GM18861 (cell line): ENCODE measurements at regions not wholly inside any gene's neighbourhood (a gene's known extent, or its start where the extent isn't known, plus 50 kb on each side); places are given as distances from the start of the nearest gene placed in this dataset.

Experiments
- ATAC-seq: cut with Tn5 transposase; IDR thresholded peaks from one replicate; pipeline ENCODE4 v1.9.1; 2021; ENCODE audit not compliant: unreplicated experiment

DNA sequence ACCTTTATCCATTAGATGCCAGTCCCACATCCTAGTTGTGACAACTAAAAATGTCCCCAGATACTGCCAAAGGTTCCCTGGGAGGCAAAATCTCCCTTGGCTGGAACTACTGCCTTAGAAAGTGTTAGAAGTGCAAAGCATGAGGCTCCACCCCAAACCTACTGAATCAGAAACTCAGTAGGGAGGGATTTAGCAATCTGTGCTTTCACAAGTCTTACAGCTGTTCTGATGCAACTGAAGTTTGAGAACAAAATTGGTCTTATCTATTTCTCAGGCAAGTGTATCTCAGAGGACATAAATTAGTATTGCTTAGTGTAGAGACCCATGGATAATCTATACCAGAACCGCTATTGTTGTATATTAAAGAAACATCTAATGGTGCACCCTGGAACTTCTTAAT, 70.2 kb downstream of the CLDN1 start:
- no peak for ATAC-seq

DNA sequence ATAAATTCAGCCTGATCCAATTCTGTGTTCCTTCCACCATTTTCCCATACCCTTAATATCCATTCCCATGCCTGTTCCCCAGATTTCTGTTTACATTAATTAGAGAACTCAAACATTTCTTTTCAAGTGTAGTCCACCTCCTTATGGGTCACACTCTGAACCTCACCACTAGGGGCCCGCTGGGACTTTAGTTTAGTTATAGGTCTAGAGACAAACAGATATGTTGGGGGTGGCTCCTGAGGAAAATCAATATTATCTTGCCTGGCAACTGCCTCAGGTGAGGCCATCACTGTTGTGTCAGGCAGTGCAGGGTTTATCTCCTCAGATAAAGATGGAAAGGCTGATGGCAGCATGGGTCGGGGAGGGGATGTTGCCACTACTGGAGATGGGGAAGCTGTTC, 72.8 kb downstream of the CLDN1 start:
- no peak for ATAC-seq

DNA sequence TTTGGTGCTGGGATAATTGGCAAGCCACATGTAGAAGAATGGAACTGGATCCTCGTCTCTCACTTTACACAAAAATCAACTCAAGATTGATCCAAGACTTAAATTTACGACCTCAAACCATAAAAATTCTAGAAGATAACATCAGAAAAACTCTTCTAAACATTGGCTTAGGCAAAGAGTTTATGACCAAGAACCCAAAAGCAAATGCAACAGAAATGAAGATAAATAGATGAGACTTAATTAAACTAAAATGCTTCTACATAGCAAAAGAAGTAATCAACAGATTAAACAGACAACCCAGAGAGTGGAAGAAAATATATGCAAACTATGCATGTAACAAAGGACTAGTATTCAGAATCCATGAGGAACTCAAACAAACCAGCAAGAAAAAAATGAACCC, 80.1 kb downstream of the CLDN1 start:
- no peak for ATAC-seq

DNA sequence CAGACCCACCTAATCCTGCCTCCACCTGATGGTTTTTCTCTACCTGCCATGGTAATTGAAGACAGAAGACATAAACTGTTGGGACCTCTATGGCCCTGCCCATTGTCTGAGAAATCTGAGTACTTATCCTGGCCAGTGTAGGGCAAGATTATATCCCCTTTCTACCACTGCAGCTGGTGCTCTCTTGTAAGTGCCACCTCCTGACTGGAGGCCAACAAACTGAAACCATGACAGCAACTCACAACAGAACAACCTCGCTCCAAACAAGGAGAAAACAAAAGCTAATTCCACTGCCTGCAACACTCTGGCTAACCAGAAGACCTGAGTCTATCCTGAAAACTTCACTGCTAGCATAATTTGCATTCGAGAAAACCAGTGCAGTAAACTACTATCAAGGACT, 82.9 kb downstream of the CLDN1 start:
- ATAC-seq, result no peak

DNA sequence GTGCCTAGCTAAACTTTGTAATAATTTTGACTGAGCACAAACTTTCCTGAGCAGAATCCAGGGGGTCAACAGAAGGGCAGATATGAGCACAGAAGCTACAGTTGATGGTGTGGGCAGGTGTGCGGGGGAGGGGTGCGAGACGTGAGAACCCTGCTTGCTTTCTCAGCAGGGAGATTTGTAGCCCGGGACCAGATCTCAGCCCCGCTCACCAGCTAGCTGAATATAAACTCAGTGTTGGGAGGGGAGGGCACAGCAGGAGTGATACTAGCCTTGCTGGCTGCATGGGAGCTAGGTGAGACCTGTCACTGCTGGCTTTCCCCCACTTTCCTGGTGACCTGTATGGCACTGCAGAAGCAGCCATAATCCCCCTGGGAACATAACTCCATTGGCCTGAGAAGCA, 83.4 kb downstream of the CLDN1 start:
- ATAC-seq, result no peak

DNA sequence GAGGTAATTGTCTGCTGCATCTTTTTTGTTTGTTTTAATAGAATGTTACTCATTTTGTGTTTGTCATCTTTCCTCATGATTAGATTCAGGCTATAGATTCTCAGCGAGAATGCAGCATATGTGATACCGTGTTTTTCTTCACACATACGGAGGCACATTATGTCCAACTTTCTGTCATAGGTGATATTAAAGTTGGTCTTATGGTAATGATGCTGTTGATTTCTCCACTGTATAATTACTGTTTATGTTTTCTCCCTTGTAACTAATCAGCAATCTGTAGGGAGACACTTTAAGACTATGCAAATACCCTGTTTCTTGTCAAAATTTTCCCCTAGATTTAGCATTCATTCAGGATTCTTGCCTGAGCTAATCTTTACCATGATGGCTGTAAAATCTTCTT, 87.6 kb downstream of the CLDN1 start:
- no peak for ATAC-seq

DNA sequence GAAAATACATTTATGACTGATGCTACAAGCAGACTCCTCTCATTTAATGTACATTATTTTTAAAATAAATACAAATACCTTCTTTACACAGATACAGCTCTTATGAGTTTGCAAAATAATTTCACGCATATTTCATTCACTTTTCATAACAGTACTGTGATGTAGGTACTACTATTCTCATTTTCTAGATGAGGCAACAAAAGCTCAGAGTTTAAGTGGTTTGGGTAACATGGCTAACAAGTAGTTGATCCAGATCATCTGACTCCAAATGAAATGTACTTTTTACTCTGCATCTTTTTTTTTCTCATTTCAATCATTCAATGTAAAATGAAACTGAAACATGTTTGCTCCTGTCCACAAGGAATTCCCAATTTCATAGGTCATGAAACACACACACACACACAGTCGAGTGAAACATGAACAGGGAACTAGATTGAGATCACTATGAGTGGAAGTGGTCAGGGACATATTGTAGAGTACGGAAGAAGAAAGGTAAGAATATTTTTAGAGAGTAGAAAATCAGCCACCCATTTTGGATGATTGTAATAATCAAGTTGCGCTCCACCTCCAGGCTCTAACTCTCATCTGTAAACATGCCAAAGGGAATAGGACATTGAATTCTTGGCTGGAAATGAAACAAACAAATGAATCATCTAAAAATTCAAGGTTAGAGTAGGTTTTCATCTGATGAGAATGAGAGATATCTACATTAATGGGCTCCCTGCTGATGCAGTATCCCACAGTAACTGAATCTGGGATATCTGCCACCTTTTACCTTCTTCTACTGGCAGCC, 92.4 kb downstream of the CLDN1 start:
- ATAC-seq, result no peak

DNA sequence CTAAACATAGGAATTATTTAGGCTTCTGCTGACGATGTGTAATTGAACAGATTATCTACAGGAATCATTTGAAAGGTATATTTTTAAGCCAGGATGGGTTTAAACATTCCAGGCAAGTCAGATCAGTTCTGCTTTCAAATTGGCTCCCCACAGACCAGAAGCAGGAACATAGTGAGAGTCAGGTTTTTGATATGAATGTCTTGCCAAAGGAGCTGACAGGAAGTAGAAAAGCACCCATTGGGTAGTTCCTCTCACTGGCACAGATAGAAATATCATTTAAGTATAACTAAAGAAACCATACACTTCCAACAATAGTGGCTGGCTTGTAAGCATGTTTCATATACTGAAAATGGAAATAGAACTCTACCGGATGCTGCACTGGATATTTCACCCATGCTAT, 95.2 kb downstream of the CLDN1 start:
- no peak for ATAC-seq

DNA sequence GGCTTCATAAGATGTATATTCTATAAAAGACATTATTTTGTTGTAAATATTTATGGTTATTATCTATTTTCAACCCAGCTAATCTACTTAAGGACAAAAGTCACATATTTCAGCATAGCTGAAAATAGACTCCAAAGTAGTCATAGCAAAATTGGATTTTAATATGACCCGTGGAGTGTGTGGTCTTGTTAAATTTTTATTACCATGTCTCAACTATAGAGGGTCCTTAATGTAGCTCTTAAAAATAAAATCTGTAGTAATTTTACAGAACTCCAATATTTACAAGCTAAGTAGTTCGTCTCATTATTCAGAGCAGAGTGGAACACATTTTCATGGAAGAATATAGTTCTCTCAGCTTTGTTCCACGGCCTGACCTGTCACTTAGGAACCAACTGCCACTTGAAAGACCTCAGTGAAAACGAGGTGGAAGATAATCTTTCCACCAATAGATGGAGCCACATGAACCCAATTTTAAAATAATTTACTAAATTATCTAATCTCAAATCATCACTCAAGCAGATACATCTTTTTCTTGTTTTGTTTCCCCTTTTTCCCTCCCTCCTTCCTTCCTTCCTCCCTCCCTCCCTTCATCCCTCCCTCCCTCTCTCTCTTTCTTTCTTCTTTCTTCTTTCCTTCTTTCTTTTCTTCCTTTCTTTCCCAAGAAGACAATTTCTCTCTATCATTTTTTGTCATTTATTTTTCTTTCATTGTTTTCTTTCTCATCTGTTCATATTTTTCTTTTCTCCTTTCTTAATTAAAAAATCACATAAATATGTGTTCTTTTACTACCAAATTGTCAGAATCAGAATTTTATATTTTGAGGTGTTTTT, 97.2 kb downstream of the CLDN1 start:
- ATAC-seq, result peak; percentile 50

DNA sequence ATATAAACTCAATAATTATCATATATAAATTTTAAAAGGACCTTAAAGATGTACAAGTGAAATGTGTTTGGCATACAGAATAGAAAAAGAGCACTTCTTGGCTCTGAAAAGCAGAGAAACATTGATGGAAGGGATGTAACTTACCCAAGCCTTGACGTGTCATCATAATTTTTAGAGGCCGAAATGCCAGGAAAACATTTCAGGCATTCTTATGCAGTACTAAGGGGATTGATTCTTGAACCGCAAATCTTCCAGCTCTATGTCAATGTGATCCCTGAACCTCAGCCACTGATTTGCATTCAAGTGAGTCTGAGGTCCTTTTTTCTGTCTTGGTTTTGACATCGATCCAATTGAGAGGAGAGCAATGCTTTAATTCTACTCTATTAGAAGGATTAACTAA, 97.8 kb downstream of the CLDN1 start:
- ATAC-seq, result no peak

DNA sequence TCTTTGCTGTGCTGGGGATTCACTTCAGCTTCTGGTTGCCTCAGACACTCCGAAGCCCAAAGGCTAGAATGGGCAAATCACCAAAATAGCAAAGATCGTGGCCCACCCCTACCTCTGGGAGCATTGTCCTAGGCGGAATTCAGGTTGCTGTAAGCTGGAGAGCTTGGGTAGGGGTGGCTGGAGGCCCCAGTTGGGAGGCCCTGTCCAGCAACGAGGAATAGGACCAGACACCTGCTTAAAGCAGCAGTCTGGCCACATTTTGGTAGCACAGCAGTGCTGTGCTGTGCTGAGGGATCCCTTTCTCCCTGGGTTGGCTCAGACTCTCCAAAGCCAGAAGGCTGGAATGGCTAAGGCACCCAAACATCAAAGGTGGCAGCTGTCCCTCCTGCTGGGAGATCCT, 99.3 kb downstream of the CLDN1 start:
- ATAC-seq, result no peak

DNA sequence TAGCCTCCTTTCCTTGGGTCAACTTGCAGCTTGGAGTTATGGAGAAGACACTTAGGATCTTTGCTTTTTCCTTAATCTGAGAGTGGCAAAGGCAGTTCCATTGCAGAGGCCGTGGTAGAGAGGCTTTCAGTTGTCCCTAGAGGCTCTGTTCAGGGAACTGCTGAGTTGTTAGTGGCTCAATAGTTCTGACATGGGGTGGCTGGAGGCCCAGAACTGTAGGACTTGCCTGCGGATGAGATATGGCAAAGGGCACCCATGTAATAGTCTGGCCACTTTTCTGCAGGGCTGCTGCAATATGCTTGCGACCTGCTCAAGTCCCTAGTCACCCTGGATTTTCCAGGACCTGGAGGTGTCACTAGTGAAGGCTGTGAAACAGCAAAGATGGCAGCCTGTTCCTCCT, 99.9 kb downstream of the CLDN1 start:
- no peak for ATAC-seq

DNA sequence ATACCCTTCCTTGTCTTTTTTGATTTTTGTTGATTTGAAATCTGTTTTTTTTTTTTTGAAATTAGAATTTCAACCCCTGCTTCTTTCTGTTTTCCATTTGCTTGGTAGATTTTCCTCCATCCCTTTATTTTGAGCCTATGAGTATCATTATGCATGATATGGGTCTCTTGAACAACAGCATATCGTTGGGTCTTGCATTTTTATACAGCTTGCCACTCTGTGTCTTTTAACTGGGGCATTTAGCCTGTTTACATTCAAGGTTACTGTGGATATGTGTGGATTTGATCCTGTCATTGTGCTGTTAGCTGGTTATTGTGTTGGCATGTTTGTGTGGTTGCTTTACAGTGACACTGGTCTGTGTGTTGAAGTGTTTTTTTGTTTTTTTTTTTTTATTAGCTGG, 99.7 kb upstream of the P3H2 start:
- ATAC-seq, result no peak

DNA sequence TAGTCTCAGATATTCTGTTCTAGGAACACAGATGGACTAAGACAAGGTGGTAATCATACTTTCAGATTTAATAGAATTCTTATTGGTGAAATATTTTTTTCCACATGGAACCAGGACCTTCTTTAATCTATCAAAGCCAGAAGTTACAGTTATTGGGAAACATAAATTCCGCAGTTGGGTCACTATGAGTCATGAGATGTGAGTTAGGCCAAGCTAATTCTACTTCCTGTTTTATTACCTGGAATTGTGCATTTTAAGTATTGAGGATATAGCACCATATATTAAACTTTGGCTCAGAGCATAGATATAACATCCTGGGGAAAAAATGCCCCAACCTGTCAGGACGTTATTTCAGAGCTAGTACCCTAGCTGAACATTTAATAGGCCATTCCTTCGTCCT, 96.4 kb upstream of the P3H2 start:
- no peak for ATAC-seq

DNA sequence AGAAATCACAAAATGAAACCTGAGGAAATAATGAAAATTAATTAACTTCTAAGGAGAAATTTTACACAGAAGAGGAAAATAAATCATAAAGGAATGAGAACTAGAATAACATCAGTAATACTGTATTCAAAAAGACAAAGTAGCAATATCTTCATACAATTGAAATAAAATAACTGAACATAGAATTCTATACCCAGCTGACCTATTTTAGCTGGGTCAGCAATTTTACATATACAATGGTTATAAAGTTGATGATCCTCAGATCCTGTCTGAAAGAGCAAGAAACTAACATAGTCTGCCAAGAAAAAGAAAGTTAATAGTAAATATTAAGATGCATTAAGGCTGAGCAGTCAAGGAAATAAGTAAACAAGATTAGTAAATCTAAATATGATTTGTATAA, 93.0 kb upstream of the P3H2 start:
- ATAC-seq, result no peak

DNA sequence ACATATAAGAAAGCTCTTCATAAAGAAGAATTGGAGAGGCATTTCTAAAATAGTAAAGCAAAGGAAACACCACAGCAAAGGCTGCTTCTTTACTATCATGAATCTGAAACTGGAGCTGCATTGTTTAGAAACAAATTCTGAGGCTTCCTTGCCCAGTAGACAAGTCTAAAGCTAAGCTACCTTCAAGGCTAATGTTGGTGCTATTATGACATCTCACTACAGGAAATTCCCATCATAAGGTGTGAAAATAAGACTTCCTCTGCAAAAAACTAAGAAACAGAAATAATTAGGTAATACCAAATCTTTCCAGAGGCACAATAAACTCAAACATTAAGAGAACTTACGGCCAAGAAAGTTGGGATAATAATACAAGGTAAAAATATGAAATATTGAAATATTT, 89.9 kb upstream of the P3H2 start:
- ATAC-seq, result no peak

DNA sequence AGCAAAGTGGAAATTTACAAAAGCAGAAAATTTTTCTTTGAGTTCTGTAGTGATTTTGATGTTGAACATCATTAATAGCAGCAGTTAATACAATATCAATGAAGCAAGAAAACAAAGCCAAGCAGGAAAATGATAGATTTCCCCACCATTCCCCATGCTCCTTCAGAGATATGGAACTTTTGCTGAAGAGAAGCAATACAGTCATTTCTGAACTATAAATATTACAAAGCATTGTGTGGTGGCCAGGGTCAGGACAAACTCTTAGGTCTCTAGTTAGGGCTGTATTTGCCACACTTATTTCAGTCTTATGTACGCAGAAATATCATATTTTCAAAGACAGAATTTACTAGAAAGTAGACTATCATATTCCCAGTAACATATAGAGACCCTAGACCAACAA, 88.8 kb upstream of the P3H2 start:
- ATAC-seq, result no peak

DNA sequence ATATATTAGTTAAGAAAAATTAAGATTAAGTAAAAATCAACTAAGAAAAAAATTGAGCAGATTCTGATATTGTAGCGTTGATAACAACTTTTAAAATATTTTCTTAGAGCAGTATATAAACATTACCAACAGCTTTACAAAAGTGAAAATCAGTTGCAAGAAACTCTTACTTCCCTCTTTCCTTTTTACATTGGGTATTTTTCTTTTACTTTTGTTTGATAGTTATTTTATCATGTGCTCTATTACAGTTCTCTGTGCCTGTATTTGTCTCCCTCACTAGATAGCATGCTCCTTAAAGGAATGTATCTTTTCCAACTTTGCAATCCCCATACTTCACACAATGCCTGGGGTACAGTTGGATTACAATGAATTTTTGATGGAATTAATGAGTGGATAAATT, 87.5 kb upstream of the P3H2 start:
- ATAC-seq, result no peak

DNA sequence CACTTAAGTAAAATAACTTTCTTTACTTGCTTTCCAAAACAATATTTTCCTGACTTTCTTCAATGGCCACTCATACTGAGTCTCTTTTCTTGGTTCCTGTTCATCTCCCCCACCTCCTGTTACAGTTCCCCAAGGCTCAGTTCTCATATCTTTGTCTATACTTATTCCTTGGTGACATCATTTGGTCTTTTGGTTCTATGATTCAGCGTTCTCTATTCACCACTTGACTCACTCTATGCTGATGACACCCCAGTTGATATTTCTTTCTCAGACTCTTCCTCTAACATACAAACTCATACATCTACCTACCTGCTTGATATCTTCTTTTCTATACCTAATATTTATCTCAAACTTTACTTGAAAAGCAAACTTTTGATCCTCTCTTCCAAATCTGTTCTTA, 85.0 kb upstream of the P3H2 start:
- peak; percentile 72 for ATAC-seq

DNA sequence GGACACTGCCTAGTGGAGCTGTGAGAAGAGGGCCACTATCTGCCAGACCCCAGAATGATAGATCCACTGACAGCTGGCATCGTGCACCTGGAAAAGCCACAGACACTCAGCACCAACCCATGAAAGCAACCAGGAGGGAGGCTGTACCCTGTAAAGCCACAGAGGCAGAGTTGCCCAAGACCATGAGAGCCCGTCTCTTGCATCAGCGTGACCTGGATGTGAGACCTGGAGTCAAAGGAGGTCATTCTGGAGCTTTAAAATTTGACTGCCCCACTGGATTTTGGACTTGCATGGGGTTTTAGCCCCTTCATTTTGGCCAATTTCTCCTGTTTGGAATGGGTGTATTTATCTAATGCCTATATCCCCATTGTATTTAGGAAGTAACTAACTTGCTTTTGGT, 83.5 kb upstream of the P3H2 start:
- ATAC-seq, result no peak

DNA sequence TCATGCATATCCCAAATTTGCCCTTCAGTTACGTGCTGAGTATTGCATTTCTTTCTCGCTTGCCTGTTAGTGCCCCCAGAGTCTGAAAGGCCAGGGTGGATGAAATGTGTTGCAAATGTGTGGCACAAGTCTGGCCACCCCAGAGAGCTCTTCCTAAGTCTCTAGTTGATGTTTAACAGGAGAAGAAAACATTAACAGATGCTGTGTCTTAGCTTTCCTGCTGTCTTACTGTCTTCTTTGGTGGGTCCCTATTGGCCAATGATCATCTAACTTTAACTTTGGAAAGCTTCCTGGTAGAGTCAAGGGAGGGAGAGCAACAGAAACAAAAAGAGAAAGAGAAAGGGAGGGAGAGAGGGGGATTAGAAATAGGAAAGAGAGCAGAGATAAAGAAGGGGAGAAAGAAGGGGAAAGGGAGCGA, 76.7 kb upstream of the P3H2 start:
- ATAC-seq, result no peak

DNA sequence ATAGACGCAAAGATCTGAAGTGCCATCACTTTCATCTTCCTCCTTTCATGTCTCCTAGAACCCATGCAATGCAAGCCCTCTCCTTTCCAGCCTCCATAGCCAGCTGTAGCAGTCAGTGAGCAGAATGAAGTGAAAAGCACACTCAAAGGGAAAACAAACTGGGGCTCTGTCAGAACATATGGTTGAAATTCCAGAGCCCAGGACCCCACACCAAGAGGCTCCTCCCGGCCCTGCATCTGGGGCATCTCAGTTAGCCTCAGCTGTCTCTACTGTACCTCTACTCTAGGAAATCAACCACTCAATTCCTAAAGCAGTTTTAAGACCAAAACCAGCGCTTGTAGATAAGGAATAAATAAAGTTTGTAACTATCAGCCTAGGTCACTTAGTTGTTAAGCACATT, 73.8 kb upstream of the P3H2 start:
- no peak for ATAC-seq

DNA sequence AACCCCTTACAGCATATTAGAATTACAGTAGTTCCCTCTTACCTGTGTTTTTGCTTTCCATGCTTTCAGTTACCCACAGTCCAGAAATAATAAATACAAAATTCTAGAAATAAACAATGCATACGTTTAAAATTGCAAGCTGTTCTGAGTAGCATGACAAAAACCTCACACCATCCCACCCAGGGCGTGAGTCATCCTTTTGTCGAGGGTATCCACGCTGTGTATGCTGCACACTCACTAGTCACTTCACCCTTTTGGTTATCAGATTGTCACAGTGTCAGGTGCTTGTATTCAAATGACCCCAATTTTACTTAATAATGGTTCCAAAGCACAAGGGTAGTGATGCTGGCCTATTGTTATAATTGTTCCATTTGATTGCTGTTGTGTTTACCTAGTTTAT, 72.5 kb upstream of the P3H2 start:
- ATAC-seq, result no peak
